Gastroesophageal sphincter (tissue), 4 donors: ENCODE measurements at regions not wholly inside any gene's neighbourhood (a gene's known extent, or its start where the extent isn't known, plus 50 kb on each side); places are given as distances from the start of the nearest gene placed in this dataset.

Experiments
- ATAC-seq: fragments of 150-250 bp; one replicate; pipeline ENCODE4 v1.9.1; 2016; ENCODE audit warnings: mild to moderate bottlenecking, moderate library complexity
- H3K27ac ChIP-seq, 4 donors: fragments of 200-600 bp; sonication (generic) in 3 of 4; 1 replicate in 3 of 4; 2 replicates in 1 of 4; pipeline ENCODE4 v1.5.1; 2016 to 2019
- H3K27me3 ChIP-seq: fragments of 200-600 bp; sonication (generic); one replicate; pipeline ENCODE4 v1.5.1; 2019
- H3K36me3 ChIP-seq, 2 donors: fragments of 200-600 bp; sonication (generic); one replicate each; pipeline ENCODE4 v1.5.1; 2019; ENCODE audit warnings: control low read depth in 1 of 2
- H3K4me1 ChIP-seq, 3 donors: fragments of 200-600 bp; sonication (generic); 1 replicate in 2 of 3; 2 replicates in 1 of 3; pipeline ENCODE4 v1.5.1; 2016 to 2019; ENCODE audit warnings: control low read depth in 2 of 3
- H3K4me3 ChIP-seq, 2 donors: fragments of 200-600 bp; sonication (generic); one replicate each; pipeline ENCODE4 v1.5.1; 2019; ENCODE audit warnings: mild to moderate bottlenecking in 1 of 2, moderate library complexity in 1 of 2
- H3K9me3 ChIP-seq, 3 donors: fragments of 200-600 bp; sonication (generic); one replicate each; pipeline ENCODE4 v1.5.1; 2017 to 2019; ENCODE audit warnings: control low read depth in 2 of 3
- CTCF ChIP-seq, 4 experiments: fragments of 200-600 bp in 2 of 4; fragments of 450-650 bp in 2 of 4; sonication (generic) in 1 of 4; IDR thresholded peaks; one replicate each; pipeline ENCODE4 v1.5.1; 2017 to 2019; ENCODE audit warnings: antibody characterized with exemption in 4 of 4, mild to moderate bottlenecking in 2 of 4, moderate library complexity in 2 of 4
- EP300 ChIP-seq: sonication (generic); formaldehyde crosslinking; IDR thresholded peaks from one replicate; pipeline ENCODE4 v1.6.1; 2017; ENCODE audit warnings: antibody characterized with exemption, mild to moderate bottlenecking
- POLR2A ChIP-seq, 2 donors: fragments of 450-650 bp; IDR thresholded peaks; one replicate each; pipeline ENCODE4 v1.6.1; 2017; ENCODE audit warnings: antibody characterized with exemption in 2 of 2, mild to moderate bottlenecking in 2 of 2, moderate library complexity in 1 of 2
- POLR2AphosphoS5 ChIP-seq: sonication (generic); formaldehyde crosslinking; IDR thresholded peaks from one replicate; pipeline ENCODE4 v1.6.1; 2017; ENCODE audit warnings: antibody characterized with exemption
- WGBS, 2 donors: methylation state at CpG; one replicate each; pipeline ENCODE4 v1.1.5; 2018; ENCODE audit warnings: low coverage in 1 of 2; 5-methylcytosine and 5-hydroxymethylcytosine counted together

- Histone ChIP-seq H3K27ac (no peak overlapping the region), H3K4me3 (no peak overlapping the region), H3K27me3 (no peaks in the 10 kb centered on the region), H3K4me1 (no peaks in the 10 kb centered on the region), H3K9me3 (no peaks in the 10 kb centered on the region), H3K36me3 (no peaks in the 10 kb centered on the region)
- TF ChIP-seq POLR2AphosphoS5 (no peak), POLR2A (IDR thresholded peaks at IDR 0.05) (no peak), CTCF (IDR thresholded peaks at IDR 0.05) (no peak), EP300 (no peak)
- 52 to 82% methylated on average over 4 of the region's 4 CpGs for WGBS, 2 donors
- ATAC-seq: no peak
Observed at GRCh38 chr5:107155707-107156106, 515.0 kb downstream of the EFNA5 start.

DNA sequence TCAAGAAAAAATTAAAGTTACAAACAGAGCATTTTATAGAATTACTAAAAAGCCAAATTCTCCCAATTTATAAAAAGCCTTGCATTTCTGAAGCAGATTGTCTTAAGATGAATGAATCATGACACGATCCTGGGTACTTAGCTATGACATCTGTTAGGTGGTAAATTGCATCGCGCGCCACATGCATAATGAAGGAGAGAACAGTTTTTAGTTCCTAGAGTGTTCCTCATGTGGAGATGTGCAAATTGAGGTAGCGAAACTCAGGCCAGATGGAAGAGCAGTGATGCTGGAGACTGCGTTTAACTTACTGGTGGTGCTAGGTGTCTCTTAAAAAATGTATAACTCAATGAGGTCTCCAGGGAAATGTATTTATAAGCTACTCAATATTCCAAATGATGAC lies 516.1 kb downstream of the EFNA5 start:
- 96 to 100% methylated on average over 5 to 6 of the region's 6 CpGs for WGBS, 2 donors
- TF ChIP-seq EP300 (no peak), POLR2A (IDR thresholded peaks at IDR 0.05) (no peak), CTCF (IDR thresholded peaks at IDR 0.05) (no peak), POLR2AphosphoS5 (no peak)
- Histone ChIP-seq H3K4me1 (no peaks in the 10 kb centered on the region), H3K9me3 (no peaks in the 10 kb centered on the region), H3K36me3 (no peaks in the 10 kb centered on the region), H3K4me3 (no peak overlapping the region), H3K27me3 (no peaks in the 10 kb centered on the region), H3K27ac (no peak overlapping the region)
- ATAC-seq: no peak

- no peaks in the 10 kb centered on the region for H3K36me3 ChIP-seq
- 47 to 59% methylated on average over 2 of the region's 2 CpGs for WGBS, 2 donors
- H3K4me3 ChIP-seq: no peak overlapping the region
- H3K9me3 ChIP-seq: no peaks in the 10 kb centered on the region
- H3K27me3 ChIP-seq: no peaks in the 10 kb centered on the region
- no peaks in the 10 kb centered on the region for H3K4me1 ChIP-seq
- no peak for ATAC-seq
- H3K27ac ChIP-seq: no peak overlapping the region
- no peak for TF ChIP-seq POLR2A (IDR thresholded peaks at IDR 0.05)
- TF ChIP-seq CTCF (IDR thresholded peaks at IDR 0.05): no peak
- no peak for TF ChIP-seq EP300
- TF ChIP-seq POLR2AphosphoS5: no peak
Observed at GRCh38 chr5:107153283-107153682, 517.5 kb downstream of the EFNA5 start.

GRCh38 chr5:107149243-107150005 lies 521.3 kb downstream of the EFNA5 start:
- Histone ChIP-seq H3K4me1 (no peaks in the 10 kb centered on the region), H3K36me3 (no peaks in the 10 kb centered on the region), H3K4me3 (no peak overlapping the region), H3K27me3 (no peaks in the 10 kb centered on the region), H3K9me3 (no peaks in the 10 kb centered on the region), H3K27ac (no peak overlapping the region)
- WGBS, 2 donors: 57 to 61% methylated on average over 3 of the region's 3 CpGs
- ATAC-seq: no peak
- TF ChIP-seq EP300: no peak
- TF ChIP-seq CTCF (IDR thresholded peaks at IDR 0.05): no peak
- TF ChIP-seq POLR2AphosphoS5: no peak
- TF ChIP-seq POLR2A (IDR thresholded peaks at IDR 0.05): no peak

GRCh38 chr5:107147589-107147988 lies 523.1 kb downstream of the EFNA5 start:
- TF ChIP-seq POLR2A (IDR thresholded peaks at IDR 0.05): no peak
- no peak for TF ChIP-seq EP300
- TF ChIP-seq POLR2AphosphoS5: no peak
- no peak for TF ChIP-seq CTCF (IDR thresholded peaks at IDR 0.05)
- Histone ChIP-seq H3K27me3 (no peaks in the 10 kb centered on the region), H3K4me3 (no peak overlapping the region), H3K4me1 (no peaks in the 10 kb centered on the region), H3K36me3 (no peaks in the 10 kb centered on the region), H3K9me3 (no peaks in the 10 kb centered on the region), H3K27ac (no peak overlapping the region)
- 67 to 71% methylated on average over 1 of the region's 1 CpG for WGBS, 2 donors
- no peak for ATAC-seq
